GM21786 (cell line): ENCODE measurements at regions not wholly inside any gene's neighbourhood (a gene's known extent, or its start where the extent isn't known, plus 50 kb on each side); places are given as distances from the start of the nearest gene placed in this dataset.
"Not testable (repeated sequence)": the region's sequence is repeated elsewhere in the genome, so short reads cannot be mapped to it uniquely, and the experiment has no call there.

Source experiments
- ATAC-seq: cut with Tn5 transposase; IDR thresholded peaks from one replicate; pipeline ENCODE4 v1.9.1; 2021; ENCODE audit not compliant: unreplicated experiment

- no peak for ATAC-seq
Observed at GRCh38 chr4:157701695-157701994, 471.2 kb downstream of the GASK1B start.

GRCh38 chr4:157700898-157701694 lies 471.7 kb downstream of the GASK1B start:
- no peak for ATAC-seq

- no peak for ATAC-seq
Observed at GRCh38 chr4:157689476-157689875, 468.9 kb downstream of the GRIA2 start.

GRCh38 chr4:157687971-157688370 lies 467.4 kb downstream of the GRIA2 start:
- ATAC-seq: no peak

- not testable (repeated sequence) for ATAC-seq
Observed at GRCh38 chr4:157679326-157679725, 458.8 kb downstream of the GRIA2 start.

- no peak for ATAC-seq
Observed at GRCh38 chr4:157678478-157678877, 457.9 kb downstream of the GRIA2 start.

- no peak for ATAC-seq
Observed at GRCh38 chr4:157674699-157675098, 454.2 kb downstream of the GRIA2 start.

- ATAC-seq: no peak
Observed at GRCh38 chr4:157667836-157668235, 447.3 kb downstream of the GRIA2 start.

- ATAC-seq: no peak
Observed at GRCh38 chr4:157664726-157665125, 444.2 kb downstream of the GRIA2 start.

GRCh38 chr4:157655096-157655809 lies 434.7 kb downstream of the GRIA2 start:
- ATAC-seq: no peak

- ATAC-seq: no peak
Observed at GRCh38 chr4:157643257-157643656, 422.7 kb downstream of the GRIA2 start.

- ATAC-seq: no peak
Observed at GRCh38 chr4:157634057-157634456, 413.5 kb downstream of the GRIA2 start.

GRCh38 chr4:157616741-157617472 lies 396.4 kb downstream of the GRIA2 start:
- ATAC-seq: no peak

- ATAC-seq: no peak
Observed at GRCh38 chr4:157607996-157608395, 387.5 kb downstream of the GRIA2 start.

GRCh38 chr4:157600583-157600982 lies 380.1 kb downstream of the GRIA2 start:
- ATAC-seq: no peak

- ATAC-seq: no peak
Observed at GRCh38 chr4:157591245-157591644, 370.7 kb downstream of the GRIA2 start.

- no peak for ATAC-seq
Observed at GRCh38 chr4:157590679-157591078, 370.2 kb downstream of the GRIA2 start.

GRCh38 chr4:157587681-157588423 lies 367.3 kb downstream of the GRIA2 start:
- ATAC-seq: no peak

GRCh38 chr4:157582141-157582540 lies 361.6 kb downstream of the GRIA2 start:
- no peak for ATAC-seq

GRCh38 chr4:157576671-157577217 lies 356.2 kb downstream of the GRIA2 start:
- no peak for ATAC-seq

- ATAC-seq: no peak
Observed at GRCh38 chr4:157575339-157575738, 354.8 kb downstream of the GRIA2 start.
